ENCODE measurements at regions not wholly inside any gene's neighbourhood (a gene's known extent, or its start where the extent isn't known, plus 50 kb on each side); places are given as distances from the start of the nearest gene placed in this dataset.

GRCh38 chr21:15528346-15528745 is 201.4 kb upstream of the USP25 start:
- no peak overlapping the region for H3K4me3 ChIP-seq (ENCODE audit: low read depth in 2 of 2, low read length in 2 of 2)
- no peaks in the 10 kb centered on the region for H3K36me3 ChIP-seq (ENCODE audit: control insufficient read depth, insufficient read depth, low read length)
- TF ChIP-seq REST (IDR thresholded peaks at IDR 0.05; ENCODE audit: insufficient read depth in 1 of 2, low read depth in 2 of 2, low read length in 1 of 2): no peak
- no peak for TF ChIP-seq POLR2AphosphoS5 (IDR thresholded peaks at IDR 0.05; ENCODE audit: low read depth, low read length)
- no peak for TF ChIP-seq CTCF (IDR thresholded peaks at IDR 0.05)
- DNase-seq (ENCODE audit: low read depth, low spot score) (no peak), ATAC-seq (no peak)
- H3K27ac ChIP-seq (ENCODE audit: low read length): no peak overlapping the region
- ChIA-PET CTCF (no interaction called here), POLR2A (no interaction called here)
- no peaks in the 10 kb centered on the region for H3K4me1 ChIP-seq (ENCODE audit: control insufficient read depth, insufficient read depth, low read length)
- in situ Hi-C loops (cut with HindIII; ENCODE audit: low pct_unique_long_range_greater_than_20kb, low sequenced_read_pairs): no loop called here
- intact Hi-C loops (cut with micrococcal nuclease; ENCODE audit: unreplicated experiment): no loop called here
- no peaks in the 10 kb centered on the region for H3K9me3 ChIP-seq (ENCODE audit: control insufficient read depth, insufficient read depth, low read depth, low read length)
- BruUV-seq (replicated peaks): no TSS peak
- no peaks in the 10 kb centered on the region for H3K27me3 ChIP-seq (ENCODE audit: control insufficient read depth, insufficient read depth, low read length)

- in situ Hi-C loops (cut with HindIII; ENCODE audit: low pct_unique_long_range_greater_than_20kb, low sequenced_read_pairs) (no loop called here), intact Hi-C loops (cut with micrococcal nuclease; ENCODE audit: unreplicated experiment) (no loop called here)
- BruUV-seq (replicated peaks): no TSS peak
- ChIA-PET CTCF (no interaction called here), POLR2A (no interaction called here)
- Histone ChIP-seq H3K4me3 (ENCODE audit: low read depth in 2 of 2, low read length in 2 of 2) (no peak overlapping the region), H3K36me3 (ENCODE audit: control insufficient read depth, insufficient read depth, low read length) (no peaks in the 10 kb centered on the region), H3K9me3 (ENCODE audit: control insufficient read depth, insufficient read depth, low read depth, low read length) (no peaks in the 10 kb centered on the region), H3K27me3 (ENCODE audit: control insufficient read depth, insufficient read depth, low read length) (no peaks in the 10 kb centered on the region), H3K4me1 (ENCODE audit: control insufficient read depth, insufficient read depth, low read length) (no peaks in the 10 kb centered on the region), H3K27ac (ENCODE audit: low read length) (no peak overlapping the region)
- DNase-seq (ENCODE audit: low read depth, low spot score) (no peak), ATAC-seq (no peak)
- TF ChIP-seq TCF7L2 (IDR thresholded peaks at IDR 0.05; ENCODE audit: low read depth, low read length) (no peak), CTCF (IDR thresholded peaks at IDR 0.05) (no peak), REST (IDR thresholded peaks at IDR 0.05; ENCODE audit: insufficient read depth in 1 of 2, low read depth in 2 of 2, low read length in 1 of 2) (no peak), SIN3A (IDR thresholded peaks at IDR 0.05; ENCODE audit: borderline replicate concordance, insufficient read depth, low read depth, low read length) (no peak)
These were observed 197.8 kb upstream of the USP25 start for GRCh38 chr21:15531986-15532385.

Data from Panc1 (cell line).